Renal pelvis (tissue), 1 donor: ENCODE measurements at regions not wholly inside any gene's neighbourhood (a gene's known extent, or its start where the extent isn't known, plus 50 kb on each side); places are given as distances from the start of the nearest gene placed in this dataset.
A peak's percentile ranks its signal among the peaks of the same experiment; 100 is the strongest.

Source experiments
- DNase-seq: peaks from one replicate; pipeline ENCODE4 v3.0.0-alpha.2; 2013

- no peak for DNase-seq
Measured at GRCh38 chr11:28739489-28740280, 631.5 kb downstream of the METTL15 start.

- DNase-seq, result no peak
Measured at GRCh38 chr11:28738549-28738948, 630.4 kb downstream of the METTL15 start.

- no peak for DNase-seq
Measured at GRCh38 chr11:28736256-28736655, 628.1 kb downstream of the METTL15 start.

DNA sequence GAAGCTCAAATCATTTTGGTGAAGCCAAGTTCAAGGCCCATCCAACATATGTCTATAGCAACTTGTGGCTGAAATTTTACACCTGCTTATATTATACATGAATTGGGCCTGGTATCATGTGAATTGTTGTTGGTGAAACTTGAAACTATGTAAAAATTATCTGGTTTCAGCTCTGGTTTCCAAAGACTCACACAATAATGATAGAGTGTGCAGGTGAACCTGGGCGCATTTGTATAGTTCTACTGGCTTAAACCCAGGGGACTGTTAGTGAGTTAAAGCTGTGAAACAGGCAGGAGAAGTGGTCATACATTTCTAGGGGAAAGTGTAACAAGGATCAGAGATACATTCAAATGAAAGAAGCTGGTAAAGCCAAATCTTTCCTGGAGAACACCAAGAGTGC, 627.3 kb downstream of the METTL15 start:
- no peak for DNase-seq

DNA sequence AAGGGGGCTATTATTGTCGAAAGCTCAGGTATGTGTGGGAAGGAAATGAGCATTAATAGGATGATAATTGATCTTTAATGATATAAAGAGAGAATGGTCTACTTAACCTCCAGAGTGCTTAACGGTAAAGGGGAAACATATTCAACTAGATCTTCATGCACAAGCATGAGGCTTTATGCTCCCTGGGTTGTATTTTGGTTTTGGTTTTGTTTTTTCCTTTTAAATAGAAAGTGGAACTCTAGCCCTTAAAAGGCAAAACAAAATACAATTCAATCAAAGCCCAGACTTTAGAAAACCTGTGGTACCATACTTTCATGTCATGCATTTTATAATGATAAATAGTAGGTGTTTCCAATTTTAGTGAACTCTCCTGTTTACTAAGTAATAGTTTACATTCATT, 622.7 kb downstream of the METTL15 start:
- no peak for DNase-seq

- DNase-seq, result no peak
Measured at GRCh38 chr11:28730336-28730735, 622.1 kb downstream of the METTL15 start.

DNA sequence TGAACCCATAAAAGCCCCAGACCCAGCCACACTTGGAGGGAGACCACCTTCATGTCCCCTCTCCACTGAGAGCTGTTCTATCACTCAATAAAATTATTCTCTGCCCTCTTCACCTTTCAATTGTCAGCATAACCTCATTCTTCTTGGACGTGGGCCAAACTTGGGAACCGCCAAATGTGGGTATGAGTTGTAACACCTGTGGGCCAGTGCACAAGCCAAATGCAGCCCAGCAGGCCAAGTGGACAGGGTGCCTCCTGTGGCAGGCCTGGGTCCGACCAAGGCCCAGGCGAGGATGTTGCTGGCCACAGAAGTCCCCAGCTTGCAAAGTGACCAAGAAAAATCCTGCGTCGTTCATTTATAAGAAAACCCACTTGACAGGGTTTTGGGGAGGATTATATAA, 621.2 kb downstream of the METTL15 start:
- DNase-seq, result no peak

- DNase-seq, result no peak
Measured at GRCh38 chr11:28728666-28729065, 620.5 kb downstream of the METTL15 start.

DNA sequence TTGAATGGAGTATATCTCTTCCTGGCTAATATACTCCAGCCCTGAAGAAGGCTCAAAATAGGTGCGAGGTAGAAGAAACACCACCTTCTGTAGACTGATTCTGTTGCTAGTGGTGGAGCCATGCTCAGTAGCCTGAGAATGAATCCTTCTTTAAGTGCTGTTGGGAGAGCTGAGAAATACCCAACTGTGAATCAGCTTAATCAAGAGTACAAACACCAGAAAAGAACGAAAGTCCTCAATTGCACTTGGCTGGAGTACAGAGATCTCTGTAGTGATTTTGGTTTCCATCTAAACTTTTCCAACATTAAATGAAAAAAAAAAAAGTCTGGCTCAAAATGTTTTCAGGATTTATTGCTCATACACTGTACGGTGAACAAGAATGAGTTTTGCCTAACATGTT, 619.1 kb downstream of the METTL15 start:
- DNase-seq, result no peak

DNA sequence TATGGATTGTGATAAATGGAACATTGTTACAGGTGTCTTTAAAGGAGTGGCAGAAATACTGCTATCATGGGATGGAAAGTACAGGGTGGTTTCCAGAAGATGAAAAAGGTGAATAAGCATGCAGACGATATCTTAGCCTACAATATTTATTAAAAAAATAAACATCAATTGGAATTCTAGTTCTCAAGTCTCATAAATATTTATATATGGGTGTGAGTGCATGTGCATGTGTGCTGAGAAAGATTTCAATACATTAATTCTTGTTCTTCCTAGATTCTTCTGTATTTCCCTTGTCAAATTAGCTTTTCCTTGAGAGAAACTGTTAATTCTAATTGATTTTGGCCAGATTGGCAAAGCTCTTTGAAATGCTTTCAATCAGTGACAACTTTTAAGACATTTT, 618.2 kb downstream of the METTL15 start:
- no peak for DNase-seq

DNA sequence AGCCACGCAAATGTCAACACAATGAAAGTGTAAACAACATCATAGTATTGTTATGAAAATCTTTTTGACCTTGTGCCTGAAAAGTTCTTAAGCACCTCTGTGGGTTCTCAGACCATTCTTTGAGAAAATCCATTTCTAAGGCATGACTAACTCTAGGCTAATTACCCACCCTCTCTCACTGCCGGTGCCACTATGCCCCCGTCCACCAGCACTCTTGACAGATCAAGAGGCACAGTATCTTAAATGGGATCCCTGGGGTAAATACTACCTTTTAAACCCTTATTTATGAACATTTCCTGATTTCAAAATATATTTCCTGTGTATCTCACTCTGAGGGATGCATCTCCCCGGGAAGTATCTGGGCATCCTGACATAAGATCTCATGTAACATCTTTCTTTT, 607.5 kb downstream of the METTL15 start:
- no peak for DNase-seq

DNA sequence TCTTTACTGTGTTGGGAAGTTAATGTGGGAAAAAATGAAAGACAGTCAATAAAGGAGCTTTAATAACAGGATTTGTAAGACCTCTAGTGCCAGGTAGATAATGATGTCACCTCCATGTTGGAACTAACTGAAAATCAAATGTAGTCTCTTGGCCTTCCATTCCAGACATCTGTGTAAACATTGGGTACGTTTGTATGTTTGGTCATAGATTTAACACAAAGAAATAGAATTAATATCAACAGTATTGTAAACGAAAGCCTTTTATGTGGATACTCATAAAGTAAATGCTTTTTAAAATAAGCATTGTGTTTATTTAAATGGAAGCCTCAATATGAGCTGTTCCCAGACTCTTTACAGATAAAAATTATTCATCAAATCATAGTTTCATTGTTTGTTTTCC, 605.7 kb downstream of the METTL15 start:
- no peak for DNase-seq

GRCh38 chr11:28708075-28708474, 599.9 kb downstream of the METTL15 start:
- no peak for DNase-seq

- DNase-seq, result no peak
Measured at GRCh38 chr11:28704801-28705200, 596.6 kb downstream of the METTL15 start.

GRCh38 chr11:28703371-28703770, 595.2 kb downstream of the METTL15 start:
- DNase-seq, result no peak

GRCh38 chr11:28702871-28703270, 594.7 kb downstream of the METTL15 start:
- no peak for DNase-seq

DNA sequence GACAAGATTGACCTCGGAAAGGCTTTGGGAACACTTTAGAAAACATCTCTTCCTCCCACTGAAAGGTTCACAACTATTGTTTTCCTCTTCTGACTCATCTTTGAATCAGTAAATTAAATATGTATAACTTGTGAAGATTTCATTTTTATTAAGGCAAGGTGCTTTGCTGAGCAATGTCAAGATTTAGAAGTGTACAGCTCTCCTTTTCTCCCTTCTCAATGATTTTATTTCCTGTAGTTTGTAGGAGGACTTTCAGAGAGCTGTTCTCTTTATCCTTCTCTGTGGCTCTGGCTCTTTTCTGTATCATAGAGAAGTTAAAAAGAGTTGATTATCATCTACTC, 594.2 kb downstream of the METTL15 start:
- no peak for DNase-seq

- DNase-seq, result no peak
Measured at GRCh38 chr11:28701760-28702449, 593.7 kb downstream of the METTL15 start.

GRCh38 chr11:28699701-28700100, 591.5 kb downstream of the METTL15 start:
- DNase-seq, result no peak

- peak; percentile 47 for DNase-seq
Measured at GRCh38 chr11:28697920-28698827, 590.0 kb downstream of the METTL15 start.

GRCh38 chr11:28696591-28696990, 588.4 kb downstream of the METTL15 start:
- no peak for DNase-seq

- DNase-seq, result no peak
Measured at GRCh38 chr11:28690746-28691145, 582.6 kb downstream of the METTL15 start.
